GM12878 (cell line): ENCODE measurements at regions not wholly inside any gene's neighbourhood (a gene's known extent, or its start where the extent isn't known, plus 50 kb on each side); places are given as distances from the start of the nearest gene placed in this dataset.

Experiments
- ATAC-seq: fragments of 200-7000 bp; cut with Tn5 transposase; 3 replicates; pipeline ENCODE4 v1.9.1; 2020; ENCODE audit warnings: mild to moderate bottlenecking, moderate library complexity
- BruUV-seq: library from RNA; stranded (reverse); fragments of 400-500 nt; replicated peaks from 2 replicates; lab custom pipeline; 2021; lab: Mats Ljungman, UMichigan
- CTCF ChIA-PET: fragments of 300-600 bp; sonication (Branson Sonifier 250); formaldehyde crosslinking; extraction: SDS; loops from one replicate; lab custom pipeline; 2021; ENCODE audit warnings: inconsistent platforms; lab: Yijun Ruan, JAX
- POLR2A ChIA-PET: fragments of 350-600 bp; formaldehyde crosslinking; extraction: SDS; loops from one replicate; lab custom pipeline; 2021; ENCODE audit warnings: inconsistent platforms; lab: Charles Lee
- RAD21 ChIA-PET: fragments of 300-600 bp; sonication (Branson Sonifier 250); formaldehyde crosslinking; loops from one replicate; lab custom pipeline; 2023; ENCODE audit warnings: antibody characterized with exemption; ENCODE audit not compliant: unreplicated experiment; lab: Charles Lee
- SMC1A ChIA-PET: fragments of 300-600 bp; sonication (Branson Sonifier 250); formaldehyde crosslinking; loops from one replicate; lab custom pipeline; 2023; ENCODE audit not compliant: unreplicated experiment, uncharacterized antibody; lab: Charles Lee
- DNase-seq: peaks from one replicate; pipeline ENCODE4 v3.0.0-alpha.2; 2011; ENCODE audit warnings: low read depth, low spot score
- FAIRE-seq: peaks from 3 replicates; lab custom pipeline; 2011; peaks lifted over from hg19 to GRCh38; lab: Jason Lieb, UNC
- H2AFZ ChIP-seq: 2 replicates; pipeline ENCODE4 v1.6.0; 2011; ENCODE audit warnings: low read depth, low read length, control low read depth; ENCODE audit not compliant: control insufficient read depth
- H3K27ac ChIP-seq: 2 replicates; pipeline ENCODE4 v1.5.1; 2011; ENCODE audit warnings: control low read depth; ENCODE audit not compliant: control insufficient read depth, insufficient read depth
- H3K27me3 ChIP-seq, 2 experiments: replicated peaks in 1 of 2; 2 replicates each; pipeline versions ENCODE4 v1.6.0 to v1.6.1; 2011; ENCODE audit warnings: low read length in 1 of 2; ENCODE audit not compliant: control insufficient read depth in 2 of 2, insufficient read depth in 2 of 2
- H3K36me3 ChIP-seq, 2 experiments: 2 replicates each; pipeline ENCODE4 v1.5.1; 2011; ENCODE audit warnings: low read length in 1 of 2; ENCODE audit not compliant: control insufficient read depth in 2 of 2, insufficient read depth in 2 of 2
- H3K4me1 ChIP-seq: 2 replicates; pipeline ENCODE4 v1.6.1; 2011; ENCODE audit warnings: mild to moderate bottlenecking, low read length, moderate library complexity, mixed read lengths; ENCODE audit not compliant: control insufficient read depth, insufficient read depth
- H3K4me2 ChIP-seq: 2 replicates; pipeline ENCODE4 v1.6.0; 2011; ENCODE audit warnings: control low read depth; ENCODE audit not compliant: control insufficient read depth, insufficient read depth
- H3K4me3 ChIP-seq: fragments of 200-600 bp; sonication (generic); 2 replicates; pipeline ENCODE4 v1.5.1; 2016
- H3K79me2 ChIP-seq: 2 replicates; pipeline ENCODE4 v1.6.0; 2011; ENCODE audit warnings: low read length; ENCODE audit not compliant: control insufficient read depth, insufficient read depth
- H3K9ac ChIP-seq: 2 replicates; pipeline ENCODE4 v1.8.0; 2011; ENCODE audit warnings: low read length, control low read depth, mixed read lengths; ENCODE audit not compliant: control insufficient read depth, insufficient read depth
- H3K9me3 ChIP-seq: replicated peaks from 3 replicates; pipeline ENCODE4 v1.5.1; 2011; ENCODE audit warnings: mild to moderate bottlenecking, low read length; ENCODE audit not compliant: control insufficient read depth, insufficient read depth
- H4K20me1 ChIP-seq: 2 replicates; pipeline ENCODE4 v1.6.0; 2011; ENCODE audit not compliant: control insufficient read depth, insufficient read depth
- BHLHE40 ChIP-seq, 2 experiments: fragments of 450-650 bp in 1 of 2; IDR thresholded peaks; 2 replicates each; pipeline ENCODE4 v1.6.1; 2011 to 2017; ENCODE audit warnings: low read depth in 2 of 2, borderline replicate concordance in 1 of 2, improper control_type of control experiment in 1 of 2, low read length in 1 of 2, mild to moderate bottlenecking in 1 of 2
- EGR1 ChIP-seq, 2 experiments: IDR thresholded peaks; 1 replicate in 1 of 2; 2 replicates in 1 of 2; pipeline ENCODE4 v1.6.1; 2011 to 2012; ENCODE audit warnings: low read depth in 2 of 2, low read length in 2 of 2, borderline replicate concordance in 1 of 2, mild to moderate bottlenecking in 1 of 2, moderate library complexity in 1 of 2
- KAT2A ChIP-seq: conservative IDR thresholded peaks from 2 replicates; pipeline ENCODE4 v1.6.1; 2011; ENCODE audit warnings: low read depth, low read length; ENCODE audit not compliant: control insufficient read depth
- KLF5 ChIP-seq: fragments of 450-650 bp; IDR thresholded peaks from 2 replicates; pipeline ENCODE4 v1.6.1; 2014; ENCODE audit warnings: mild to moderate bottlenecking; ENCODE audit not compliant: partially characterized antibody
- MXI1 ChIP-seq: fragments of 150-350 bp; IDR thresholded peaks from 2 replicates; pipeline ENCODE4 v1.6.1; 2011; ENCODE audit warnings: low read depth, mild to moderate bottlenecking, inconsistent platforms, low read length, improper control_type of control experiment
- NR2C1 ChIP-seq: fragments of 450-650 bp; IDR thresholded peaks from 2 replicates; pipeline ENCODE4 v1.6.1; 2017; ENCODE audit warnings: antibody characterized with exemption, mild to moderate bottlenecking, moderate library complexity
- NRF1 ChIP-seq: conservative IDR thresholded peaks from 2 replicates; pipeline ENCODE4 v1.6.1; 2011; ENCODE audit warnings: mild to moderate bottlenecking, low read depth, low read length, improper control_type of control experiment
- PAX8 ChIP-seq: fragments of 450-650 bp; IDR thresholded peaks from 2 replicates; pipeline ENCODE4 v1.6.1; 2017; ENCODE audit warnings: mild to moderate bottlenecking, moderate library complexity
- PML ChIP-seq: IDR thresholded peaks from 2 replicates; pipeline ENCODE4 v1.6.1; 2012; ENCODE audit warnings: low read length, inconsistent platforms
- RBBP5 ChIP-seq: fragments of 200-600 bp; sonication (generic); conservative IDR thresholded peaks from 2 replicates; pipeline ENCODE4 v1.6.1; 2016
- RUNX3 ChIP-seq: IDR thresholded peaks from 2 replicates; pipeline ENCODE4 v1.6.1; 2012; ENCODE audit warnings: low read length, inconsistent platforms
- STAT3 ChIP-seq: IDR thresholded peaks from 2 replicates; pipeline ENCODE4 v1.6.1; 2011; ENCODE audit warnings: low read depth, low read length, improper control_type of control experiment
- SUZ12 ChIP-seq: fragments of 200-600 bp; sonication (generic); IDR thresholded peaks from one replicate; pipeline ENCODE4 v1.6.1; 2018; ENCODE audit warnings: antibody characterized with exemption, mild to moderate bottlenecking; ENCODE audit not compliant: unreplicated experiment
- TAF1 ChIP-seq: IDR thresholded peaks from 2 replicates; pipeline ENCODE4 v1.6.1; 2011; ENCODE audit warnings: mild to moderate bottlenecking, low read depth, low read length, borderline replicate concordance
- TCF7 ChIP-seq: IDR thresholded peaks from 2 replicates; pipeline ENCODE4 v1.6.1; 2014; ENCODE audit warnings: antibody characterized with exemption, borderline replicate concordance
- WGBS: methylation state at CpG from one replicate; pipeline ENCODE4 v1.1.6; 2016; ENCODE audit warnings: low lambda C conversion rate; ENCODE audit not compliant: insufficient replicate concordance, insufficient coverage; ENCODE audit errors: missing lambda C conversion rate; 5-methylcytosine and 5-hydroxymethylcytosine counted together
- in situ Hi-C: fragments of 300-500 bp; cut with MboI; formaldehyde crosslinking; loops from 9 replicates; pipeline ENCODE4 v1.14.3; 2018; ENCODE audit warnings: mixed read lengths
- intact Hi-C: fragments of 100-400 bp; cut with micrococcal nuclease; formaldehyde crosslinking; loops from one replicate; pipeline ENCODE4 v1.14.2; 2022; ENCODE audit not compliant: unreplicated experiment
- TF ChIP-seq, protein P1 (sequence below): IDR thresholded peaks from 2 replicates; pipeline ENCODE4 v1.6.1; 2012; ENCODE audit warnings: low read length, inconsistent platforms
- TF ChIP-seq, protein P2 (sequence below): fragments of 450-650 bp; IDR thresholded peaks from 2 replicates; pipeline ENCODE4 v1.6.1; 2017; ENCODE audit warnings: low read depth, mild to moderate bottlenecking, moderate library complexity

DNA sequence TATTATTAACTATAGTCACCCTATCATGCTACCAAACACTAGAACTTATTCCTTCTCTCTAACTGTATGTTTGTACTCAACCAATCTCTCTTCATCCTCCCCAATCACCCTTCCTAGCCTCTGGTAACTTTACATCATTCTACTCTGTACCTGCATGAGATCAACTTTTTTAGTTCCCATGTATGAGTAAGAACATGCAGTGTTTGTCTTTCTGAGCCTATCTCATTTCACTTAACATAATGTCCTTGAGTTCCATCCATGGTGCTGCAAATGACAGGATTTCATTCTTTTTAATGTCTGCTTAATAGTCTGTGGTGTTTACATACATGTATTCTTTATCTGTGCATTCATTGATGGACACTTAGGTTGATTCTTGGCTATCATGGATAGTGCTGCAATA is 108.9 kb upstream of the RFX8 start:
- ChIA-PET CTCF (no interaction called here), RAD21 (no interaction called here), POLR2A (no interaction called here), SMC1A (no interaction called here)
- FAIRE-seq (no peak), ATAC-seq (no peak), DNase-seq (no peak)
- intact Hi-C loops: no loop called here
- TF ChIP-seq KLF5 (no peak), TCF7 (no peak), PAX8 (no peak), BHLHE40 (IDR thresholded peaks at IDR 0.05; ENCODE audit: borderline replicate concordance in 1 of 2, low read depth in 2 of 2, low read length in 1 of 2) (no peak), NR2C1 (no peak), KAT2A (no peak)
- TF ChIP-seq, protein P1, sequence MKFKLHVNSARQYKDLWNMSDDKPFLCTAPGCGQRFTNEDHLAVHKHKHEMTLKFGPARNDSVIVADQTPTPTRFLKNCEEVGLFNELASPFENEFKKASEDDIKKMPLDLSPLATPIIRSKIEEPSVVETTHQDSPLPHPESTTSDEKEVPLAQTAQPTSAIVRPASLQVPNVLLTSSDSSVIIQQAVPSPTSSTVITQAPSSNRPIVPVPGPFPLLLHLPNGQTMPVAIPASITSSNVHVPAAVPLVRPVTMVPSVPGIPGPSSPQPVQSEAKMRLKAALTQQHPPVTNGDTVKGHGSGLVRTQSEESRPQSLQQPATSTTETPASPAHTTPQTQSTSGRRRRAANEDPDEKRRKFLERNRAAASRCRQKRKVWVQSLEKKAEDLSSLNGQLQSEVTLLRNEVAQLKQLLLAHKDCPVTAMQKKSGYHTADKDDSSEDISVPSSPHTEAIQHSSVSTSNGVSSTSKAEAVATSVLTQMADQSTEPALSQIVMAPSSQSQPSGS: no peak
- no TSS peak for BruUV-seq
- in situ Hi-C loops: no loop called here
- no peak overlapping the region for H2AFZ ChIP-seq
- H3K4me1 ChIP-seq: no peaks in the 10 kb centered on the region
- no peaks in the 10 kb centered on the region for H4K20me1 ChIP-seq
- H3K79me2 ChIP-seq: no peaks in the 10 kb centered on the region
- H3K9me3 ChIP-seq: no peaks in the 10 kb centered on the region; the same call in 2 of the 3 replicates
- H3K4me3 ChIP-seq: no peak overlapping the region
- no peaks in the 10 kb centered on the region; a peak in 1 of 4 replicates for H3K27me3 ChIP-seq
- no peak overlapping the region for H3K9ac ChIP-seq
- no peak overlapping the region for H3K4me2 ChIP-seq
- H3K27ac ChIP-seq: no peak overlapping the region
- H3K36me3 ChIP-seq: no peaks in the 10 kb centered on the region

DNA sequence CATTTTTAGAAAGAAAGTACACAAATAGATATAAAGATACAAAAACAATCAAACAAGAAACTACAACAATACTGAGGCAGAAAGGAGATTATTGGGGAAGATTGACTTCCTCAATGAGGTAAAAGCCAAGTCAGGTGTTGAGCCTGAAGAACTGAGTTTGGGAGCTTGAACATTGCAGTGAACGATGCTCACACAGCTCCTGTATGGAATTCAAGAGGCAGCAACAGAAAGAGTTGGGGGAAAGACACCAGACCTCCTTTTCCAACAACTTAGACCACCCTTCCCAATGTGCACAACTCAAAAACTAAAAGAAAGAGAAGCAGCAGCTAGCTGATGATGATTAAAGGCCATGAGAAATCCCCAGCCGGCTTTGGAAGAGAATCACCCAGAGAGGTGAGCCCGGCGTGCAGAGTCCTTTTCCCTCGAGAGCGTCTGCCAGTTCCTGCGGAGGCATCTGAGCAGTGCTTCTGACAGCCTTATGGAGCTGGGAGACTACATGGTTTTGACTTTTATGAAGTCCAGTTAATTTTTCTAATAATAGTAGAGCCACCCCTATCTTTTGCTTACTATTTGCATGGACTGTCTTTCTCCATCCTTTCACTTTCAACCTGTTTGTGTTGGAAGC is 106.9 kb upstream of the RFX8 start:
- Histone ChIP-seq H3K27me3 (no peaks in the 10 kb centered on the region; a peak in 1 of 4 replicates), H4K20me1 (no peaks in the 10 kb centered on the region), H3K4me2 (no peak overlapping the region), H3K4me3 (no peak overlapping the region), H3K36me3 (no peaks in the 10 kb centered on the region), H3K4me1 (no peaks in the 10 kb centered on the region), H2AFZ (no peak overlapping the region)
- ChIA-PET RAD21 (no interaction called here), POLR2A (no interaction called here), CTCF (no interaction called here), SMC1A (no interaction called here)
- intact Hi-C loops: no loop called here
- in situ Hi-C loops: no loop called here
- ATAC-seq: no peak
- WGBS: 73% methylated on average over 7 of the region's 7 CpGs
- TF ChIP-seq PML (no peak), TAF1 (no peak), RBBP5 (no peak), RUNX3 (no peak), MXI1 (no peak), SUZ12 (no peak), EGR1 (IDR thresholded peaks at IDR 0.05; ENCODE audit: borderline replicate concordance in 1 of 2, low read depth in 2 of 2, low read length in 2 of 2) (no peak), NRF1 (no peak), STAT3 (no peak)
- TF ChIP-seq, protein P2, sequence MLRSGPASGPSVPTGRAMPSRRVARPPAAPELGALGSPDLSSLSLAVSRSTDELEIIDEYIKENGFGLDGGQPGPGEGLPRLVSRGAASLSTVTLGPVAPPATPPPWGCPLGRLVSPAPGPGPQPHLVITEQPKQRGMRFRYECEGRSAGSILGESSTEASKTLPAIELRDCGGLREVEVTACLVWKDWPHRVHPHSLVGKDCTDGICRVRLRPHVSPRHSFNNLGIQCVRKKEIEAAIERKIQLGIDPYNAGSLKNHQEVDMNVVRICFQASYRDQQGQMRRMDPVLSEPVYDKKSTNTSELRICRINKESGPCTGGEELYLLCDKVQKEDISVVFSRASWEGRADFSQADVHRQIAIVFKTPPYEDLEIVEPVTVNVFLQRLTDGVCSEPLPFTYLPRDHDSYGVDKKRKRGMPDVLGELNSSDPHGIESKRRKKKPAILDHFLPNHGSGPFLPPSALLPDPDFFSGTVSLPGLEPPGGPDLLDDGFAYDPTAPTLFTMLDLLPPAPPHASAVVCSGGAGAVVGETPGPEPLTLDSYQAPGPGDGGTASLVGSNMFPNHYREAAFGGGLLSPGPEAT: no peak
- TF ChIP-seq, all 136 proteins: peak for 0
- no TSS peak for BruUV-seq
- Histone ChIP-seq H3K9me3 (no peaks in the 10 kb centered on the region), H3K27ac (no peak overlapping the region), H3K9ac (no peak overlapping the region), H3K79me2 (no peaks in the 10 kb centered on the region)
- no peak for DNase-seq
- no peak for FAIRE-seq
